ENCODE measurements at regions not wholly inside any gene's neighbourhood (a gene's known extent, or its start where the extent isn't known, plus 50 kb on each side); places are given as distances from the start of the nearest gene placed in this dataset.

DNA sequence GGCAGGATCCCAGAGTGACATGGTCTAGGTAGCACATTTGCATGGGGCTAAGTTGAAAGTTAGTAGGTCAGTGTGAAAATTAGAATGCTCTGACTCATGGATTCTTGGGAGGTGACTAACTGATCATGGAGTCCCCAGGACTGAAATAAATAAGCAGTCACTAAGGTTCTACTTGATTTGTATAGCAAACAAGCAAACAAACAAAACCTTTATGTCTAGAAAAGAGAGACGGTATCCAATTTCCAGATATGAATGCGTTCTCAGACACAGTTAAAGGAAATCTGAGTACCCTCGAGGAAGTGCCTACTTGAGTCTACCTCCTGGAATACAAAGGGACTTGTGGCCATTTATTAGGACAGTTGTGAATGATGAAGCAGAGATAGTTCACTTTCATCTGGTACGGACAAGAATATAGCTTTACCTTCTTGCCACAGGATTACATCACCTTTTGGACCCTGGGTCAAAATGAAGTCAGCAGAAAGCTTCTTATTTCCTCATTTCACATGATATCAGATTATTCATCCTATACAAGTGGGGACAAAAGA lies 54.3 kb upstream of the AGPS start:
- Histone ChIP-seq H3K27me3 (ENCODE audit: insufficient read depth, low read length) (no peaks in the 10 kb centered on the region), H3K4me3 (ENCODE audit: insufficient read depth, low read length) (no peak overlapping the region), H3K9me3 (ENCODE audit: low read depth, low read length) (no peaks in the 10 kb centered on the region), H2AFZ (ENCODE audit: low read length) (no peak overlapping the region), H3K4me2 (ENCODE audit: insufficient read depth, low read length) (no peak overlapping the region), H3K27ac (ENCODE audit: low read depth, low read length) (no peak overlapping the region), H3K79me2 (ENCODE audit: insufficient read depth, low read length) (no peaks in the 10 kb centered on the region), H4K20me1 (ENCODE audit: insufficient read depth, low read length) (no peaks in the 10 kb centered on the region), H3K4me1 (ENCODE audit: insufficient read depth, low read length) (peaks cover 8% of the 10 kb centered on the region), H3K36me3 (ENCODE audit: insufficient read depth, low read length) (no peaks in the 10 kb centered on the region)
- no peak for DNase-seq (ENCODE audit: insufficient read length, low spot score, missing footprints)
- no peak for TF ChIP-seq CTCF (IDR thresholded peaks at IDR 0.05; ENCODE audit: extremely low read depth, low read depth, low read length)

DNA sequence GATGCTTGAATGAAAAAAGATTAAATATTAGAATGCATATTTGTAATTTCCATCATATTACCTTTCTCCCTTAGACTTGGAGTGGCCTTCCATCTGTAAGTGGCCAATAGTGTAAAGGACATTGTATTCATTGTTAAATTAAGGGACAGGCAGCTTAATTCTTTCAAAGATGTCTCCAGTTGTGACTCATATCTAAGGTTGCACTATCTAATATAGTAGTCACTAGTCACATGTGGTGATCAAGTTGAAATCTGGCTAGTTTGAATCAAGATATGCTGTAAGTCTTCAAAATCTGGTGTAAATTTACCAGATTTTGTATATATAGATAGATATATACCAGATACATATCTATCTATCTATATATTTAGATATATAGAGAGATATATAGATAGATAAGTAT lies 52.4 kb upstream of the AGPS start:
- Histone ChIP-seq H3K4me2 (ENCODE audit: insufficient read depth, low read length) (no peak overlapping the region), H3K27ac (ENCODE audit: low read depth, low read length) (no peak overlapping the region), H3K9me3 (ENCODE audit: low read depth, low read length) (no peaks in the 10 kb centered on the region), H4K20me1 (ENCODE audit: insufficient read depth, low read length) (no peaks in the 10 kb centered on the region), H3K27me3 (ENCODE audit: insufficient read depth, low read length) (no peaks in the 10 kb centered on the region), H3K79me2 (ENCODE audit: insufficient read depth, low read length) (no peaks in the 10 kb centered on the region), H3K36me3 (ENCODE audit: insufficient read depth, low read length) (no peaks in the 10 kb centered on the region), H2AFZ (ENCODE audit: low read length) (no peak overlapping the region), H3K4me1 (ENCODE audit: insufficient read depth, low read length) (peaks cover 8% of the 10 kb centered on the region), H3K4me3 (ENCODE audit: insufficient read depth, low read length) (no peak overlapping the region)
- DNase-seq (ENCODE audit: insufficient read length, low spot score, missing footprints), result no peak
- TF ChIP-seq CTCF (IDR thresholded peaks at IDR 0.05; ENCODE audit: extremely low read depth, low read depth, low read length), result no peak

DNA sequence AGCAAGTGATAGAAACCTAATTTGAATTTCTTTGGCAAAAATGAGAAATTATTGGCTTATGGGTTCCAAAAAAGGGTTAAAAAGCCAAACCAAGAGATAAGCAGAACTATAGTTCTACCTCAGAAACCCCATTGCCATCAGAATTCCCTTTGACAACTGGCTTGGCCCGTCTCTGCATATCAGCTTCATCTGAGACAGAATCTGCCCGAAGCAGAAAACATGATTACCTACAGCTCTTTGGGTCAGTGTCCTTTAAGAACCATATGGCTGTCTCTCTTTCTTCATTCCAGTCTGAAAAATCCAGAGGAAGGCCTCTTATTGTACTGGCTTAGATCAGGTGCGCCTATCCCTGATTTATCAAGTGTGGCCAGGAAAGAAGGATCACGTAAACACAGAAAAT lies 49.8 kb upstream of the AGPS start:
- Histone ChIP-seq H3K36me3 (ENCODE audit: insufficient read depth, low read length) (no peaks in the 10 kb centered on the region), H2AFZ (ENCODE audit: low read length) (no peak overlapping the region), H3K27ac (ENCODE audit: low read depth, low read length) (no peak overlapping the region), H3K27me3 (ENCODE audit: insufficient read depth, low read length) (no peaks in the 10 kb centered on the region), H3K4me2 (ENCODE audit: insufficient read depth, low read length) (no peak overlapping the region), H3K4me3 (ENCODE audit: insufficient read depth, low read length) (no peak overlapping the region), H3K4me1 (ENCODE audit: insufficient read depth, low read length) (peaks cover 7% of the 10 kb centered on the region), H3K79me2 (ENCODE audit: insufficient read depth, low read length) (no peaks in the 10 kb centered on the region), H3K9me3 (ENCODE audit: low read depth, low read length) (no peaks in the 10 kb centered on the region), H4K20me1 (ENCODE audit: insufficient read depth, low read length) (no peaks in the 10 kb centered on the region)
- DNase-seq (ENCODE audit: insufficient read length, low spot score, missing footprints), result no peak
- TF ChIP-seq CTCF (IDR thresholded peaks at IDR 0.05; ENCODE audit: extremely low read depth, low read depth, low read length), result no peak
